PC-3 (cell line): ENCODE measurements at regions not wholly inside any gene's neighbourhood (a gene's known extent, or its start where the extent isn't known, plus 50 kb on each side); places are given as distances from the start of the nearest gene placed in this dataset.

Experiments used
- ATAC-seq: fragments of 200-7000 bp; cut with Tn5 transposase; 2 replicates; pipeline ENCODE4 v1.9.1; 2020; ENCODE audit warnings: mild to moderate bottlenecking, moderate library complexity
- BruUV-seq: library from RNA; stranded (reverse); fragments of 400-500 nt; replicated peaks from 2 replicates; lab custom pipeline; 2021; lab: Mats Ljungman, UMichigan
- CTCF ChIA-PET: fragments of 300-600 bp; sonication (Branson Sonifier 250); formaldehyde crosslinking; loops from one replicate; lab custom pipeline; 2022; ENCODE audit warnings: antibody characterized with exemption; lab: Charles Lee
- POLR2A ChIA-PET: fragments of 300-600 bp; sonication (Branson Sonifier 250); formaldehyde crosslinking; loops from one replicate; lab custom pipeline; 2022; ENCODE audit warnings: antibody characterized with exemption; ENCODE audit not compliant: unreplicated experiment; lab: Charles Lee
- DNase-seq: peaks from one replicate; pipeline ENCODE4 v3.0.0-alpha.2; 2015
- H2AFZ ChIP-seq: fragments of 300-600 bp; sonication (generic); 2 replicates; pipeline ENCODE4 v1.6.0; 2016; ENCODE audit warnings: antibody characterized with exemption, low read length
- H3F3A ChIP-seq: fragments of 300-600 bp; sonication (generic); one replicate; pipeline ENCODE4 v1.6.0; 2017; ENCODE audit warnings: antibody characterized with exemption, low read length, control low read depth, mild to moderate bottlenecking; ENCODE audit not compliant: unreplicated experiment
- H3K27ac ChIP-seq: fragments of 300-600 bp; sonication (generic); 2 replicates; pipeline ENCODE4 v1.5.1; 2016; ENCODE audit warnings: mild to moderate bottlenecking, low read length
- H3K27me3 ChIP-seq: fragments of 300-600 bp; sonication (generic); 2 replicates; pipeline ENCODE4 v1.6.1; 2016; ENCODE audit warnings: low read length, mixed read lengths
- H3K36me3 ChIP-seq: fragments of 300-600 bp; sonication (generic); 2 replicates; pipeline ENCODE4 v1.6.1; 2016; ENCODE audit warnings: low read depth, mixed run types, low read length, mixed read lengths
- H3K4me1 ChIP-seq: fragments of 300-600 bp; sonication (generic); 2 replicates; pipeline ENCODE4 v1.5.1; 2016; ENCODE audit warnings: low read length; ENCODE audit not compliant: insufficient read depth
- H3K4me2 ChIP-seq: fragments of 300-600 bp; sonication (generic); 2 replicates; pipeline ENCODE4 v1.6.0; 2016; ENCODE audit warnings: low read length
- H3K4me3 ChIP-seq: fragments of 300-600 bp; sonication (generic); 2 replicates; pipeline ENCODE4 v1.5.1; 2016; ENCODE audit warnings: mild to moderate bottlenecking, low read length, mixed read lengths
- H3K79me2 ChIP-seq: fragments of 300-600 bp; sonication (generic); 2 replicates; pipeline ENCODE4 v1.6.1; 2017; ENCODE audit warnings: low read length, mixed read lengths
- H3K9ac ChIP-seq: fragments of 300-600 bp; sonication (generic); 2 replicates; pipeline ENCODE4 v1.6.0; 2016; ENCODE audit warnings: mild to moderate bottlenecking, low read length
- H3K9me2 ChIP-seq: fragments of 300-600 bp; sonication (generic); replicated peaks from 2 replicates; pipeline ENCODE4 v1.6.1; 2016; ENCODE audit warnings: mixed run types, low read length, mixed read lengths
- H3K9me3 ChIP-seq: fragments of 300-600 bp; sonication (generic); 2 replicates; pipeline ENCODE4 v1.6.1; 2016; ENCODE audit warnings: low read length, mixed read lengths
- H4K20me1 ChIP-seq: fragments of 300-600 bp; sonication (generic); 2 replicates; pipeline ENCODE4 v1.6.1; 2016; ENCODE audit warnings: low read length, mixed read lengths
- EZH2 ChIP-seq: fragments of 300-600 bp; sonication (generic); IDR thresholded peaks from one replicate; pipeline ENCODE4 v1.6.1; 2017; ENCODE audit warnings: antibody characterized with exemption, mild to moderate bottlenecking, low read length; ENCODE audit not compliant: unreplicated experiment
- EZH2phosphoT487 ChIP-seq: fragments of 300-600 bp; sonication (generic); IDR thresholded peaks from 2 replicates; pipeline ENCODE4 v1.6.1; 2018; ENCODE audit warnings: mild to moderate bottlenecking, antibody characterized with exemption, low read length, borderline replicate concordance
- intact Hi-C: fragments of 100-400 bp; cut with micrococcal nuclease; formaldehyde crosslinking; loops from 2 replicates; pipeline ENCODE4 v1.9.0; 2023
- TF ChIP-seq, protein P1 (sequence below): fragments of 300-600 bp; sonication (generic); conservative IDR thresholded peaks from 2 replicates; pipeline ENCODE4 v1.5.1; 2017; ENCODE audit warnings: antibody characterized with exemption, low read depth, mild to moderate bottlenecking, low read length

DNA sequence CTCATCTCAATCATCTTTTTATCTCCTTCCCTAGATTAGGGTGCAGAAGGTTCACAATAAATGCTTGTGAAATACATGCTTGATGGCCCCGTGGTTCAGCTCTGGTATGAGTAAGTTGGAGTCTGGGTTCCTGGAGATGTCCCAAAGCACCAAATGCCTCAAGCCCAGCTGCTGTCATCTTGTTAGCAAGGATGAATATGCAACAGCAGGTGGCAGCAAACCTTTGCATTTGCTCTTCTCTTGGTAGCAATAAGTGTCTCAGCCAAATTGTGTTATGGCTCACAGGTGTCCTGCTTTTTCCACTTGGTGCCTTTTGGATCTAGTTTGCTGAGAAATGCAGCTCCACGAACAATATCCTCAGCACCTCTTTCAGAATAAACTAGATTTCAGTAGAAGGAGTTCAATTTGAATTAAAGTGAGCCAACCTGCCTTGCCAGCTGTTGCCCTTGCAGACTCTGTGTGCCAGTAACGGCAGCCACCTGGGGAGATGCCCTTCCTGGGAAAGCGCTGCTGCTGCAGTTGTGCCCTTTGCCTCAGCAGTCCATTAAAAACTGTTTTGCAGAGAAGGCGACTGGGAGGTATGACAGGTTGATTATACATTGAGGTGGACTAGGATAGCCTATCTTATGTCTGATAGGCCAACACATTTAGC, 417.3 kb downstream of the SNAPC1 start:
- Histone ChIP-seq H3F3A (no peaks in the 10 kb centered on the region), H3K4me1 (no peaks in the 10 kb centered on the region), H3K9ac (no peak overlapping the region), H3K79me2 (no peaks in the 10 kb centered on the region), H3K9me2 (no peaks in the 10 kb centered on the region), H3K27ac (no peak overlapping the region), H3K4me2 (no peak overlapping the region), H2AFZ (no peak overlapping the region), H3K27me3 (peaks cover 24% of the 10 kb centered on the region), H4K20me1 (no peaks in the 10 kb centered on the region), H3K9me3 (no peaks in the 10 kb centered on the region), H3K36me3 (no peaks in the 10 kb centered on the region), H3K4me3 (no peak overlapping the region)
- DNase-seq, result peak; percentile 84
- CTCF ChIA-PET, result interaction anchor here (0.6 to 1.5 kb wide), 7 partner anchors 11 to 1098 kb away, joined by 3 to 7 read pairs (median 5); no protein-coding TSS in a partner anchor
- ATAC-seq, result peak; percentile 97
- intact Hi-C loops, result loop anchor here (1.0 to 5.0 kb wide), 4 partner anchors 513 to 1097 kb away; no protein-coding TSS in a partner anchor
- TF ChIP-seq, protein P1, sequence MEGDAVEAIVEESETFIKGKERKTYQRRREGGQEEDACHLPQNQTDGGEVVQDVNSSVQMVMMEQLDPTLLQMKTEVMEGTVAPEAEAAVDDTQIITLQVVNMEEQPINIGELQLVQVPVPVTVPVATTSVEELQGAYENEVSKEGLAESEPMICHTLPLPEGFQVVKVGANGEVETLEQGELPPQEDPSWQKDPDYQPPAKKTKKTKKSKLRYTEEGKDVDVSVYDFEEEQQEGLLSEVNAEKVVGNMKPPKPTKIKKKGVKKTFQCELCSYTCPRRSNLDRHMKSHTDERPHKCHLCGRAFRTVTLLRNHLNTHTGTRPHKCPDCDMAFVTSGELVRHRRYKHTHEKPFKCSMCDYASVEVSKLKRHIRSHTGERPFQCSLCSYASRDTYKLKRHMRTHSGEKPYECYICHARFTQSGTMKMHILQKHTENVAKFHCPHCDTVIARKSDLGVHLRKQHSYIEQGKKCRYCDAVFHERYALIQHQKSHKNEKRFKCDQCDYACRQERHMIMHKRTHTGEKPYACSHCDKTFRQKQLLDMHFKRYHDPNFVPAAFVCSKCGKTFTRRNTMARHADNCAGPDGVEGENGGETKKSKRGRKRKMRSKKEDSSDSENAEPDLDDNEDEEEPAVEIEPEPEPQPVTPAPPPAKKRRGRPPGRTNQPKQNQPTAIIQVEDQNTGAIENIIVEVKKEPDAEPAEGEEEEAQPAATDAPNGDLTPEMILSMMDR, result peak; percentile 90
- no peak for TF ChIP-seq EZH2phosphoT487
- BruUV-seq, result no TSS peak
- POLR2A ChIA-PET, result interaction anchor here (0.6 kb wide), 1 partner anchor 1082 kb away, joined by 4 read pairs; no protein-coding TSS in a partner anchor

DNA sequence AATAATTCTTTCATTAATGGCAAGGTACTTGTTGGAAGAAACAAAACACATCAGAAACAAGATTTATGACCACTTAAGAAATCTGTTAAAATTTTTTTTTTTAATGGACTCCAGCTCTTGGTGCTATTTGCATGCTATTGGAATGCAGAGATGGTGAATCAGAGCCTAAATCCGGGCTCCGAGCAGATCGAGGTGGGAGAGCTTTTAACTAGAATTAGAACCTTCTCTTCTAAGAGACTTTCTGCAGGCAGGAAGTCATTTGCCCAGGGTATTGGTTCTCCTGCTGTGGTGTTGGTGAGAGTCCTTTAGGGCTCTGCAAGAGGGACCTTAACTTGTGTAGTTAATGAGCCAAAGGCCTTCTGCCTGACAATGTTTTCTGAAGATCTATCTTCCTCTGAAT, 419.4 kb downstream of the SNAPC1 start:
- intact Hi-C loops, result no loop called here

DNA sequence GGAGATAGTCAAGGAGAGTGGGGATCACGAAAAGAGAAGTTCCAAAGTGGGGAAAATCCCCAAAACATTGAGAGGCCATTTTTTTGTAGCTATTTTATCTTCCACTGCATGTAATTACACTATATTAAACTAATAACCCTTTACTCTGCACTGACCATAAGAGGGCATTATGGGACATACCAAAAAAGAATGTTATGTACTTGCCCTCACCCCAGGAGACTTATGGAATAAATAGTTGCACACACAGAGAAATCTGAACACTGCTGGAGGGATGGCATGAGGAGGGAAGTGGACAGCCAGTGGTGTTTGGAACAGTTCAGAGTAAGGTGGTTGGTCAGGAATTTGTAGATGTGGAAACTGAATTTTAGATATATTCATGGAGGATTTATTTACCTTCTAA, 422.9 kb downstream of the SNAPC1 start:
- peaks cover 62% of the 10 kb centered on the region for H3K27me3 ChIP-seq
- intact Hi-C loops, result no loop called here
- ChIA-PET POLR2A (no interaction called here), CTCF (no interaction called here)
- H3F3A ChIP-seq, result no peaks in the 10 kb centered on the region
- TF ChIP-seq EZH2phosphoT487 (no peak), EZH2 (no peak)
- TF ChIP-seq, protein P1, result no peak; the same call in 1 of the 2 replicates
- BruUV-seq, result no TSS peak
- no peak overlapping the region for H3K27ac ChIP-seq
- no peaks in the 10 kb centered on the region for H3K36me3 ChIP-seq
- no peaks in the 10 kb centered on the region for H3K9me2 ChIP-seq
- H3K4me2 ChIP-seq, result no peak overlapping the region
- H3K4me3 ChIP-seq, result no peak overlapping the region
- DNase-seq (no peak), ATAC-seq (peak; percentile 28; the same call in 1 of the 2 replicates)
- H3K9me3 ChIP-seq, result no peaks in the 10 kb centered on the region
- no peaks in the 10 kb centered on the region for H4K20me1 ChIP-seq
- H3K79me2 ChIP-seq, result no peaks in the 10 kb centered on the region
- H3K9ac ChIP-seq, result no peak overlapping the region
- H3K4me1 ChIP-seq, result no peaks in the 10 kb centered on the region
- H2AFZ ChIP-seq, result no peak overlapping the region

More for the DNA sequence above, 419.4 kb downstream of the SNAPC1 start:
- ATAC-seq (no peak), DNase-seq (no peak)
- Histone ChIP-seq H3K79me2 (no peaks in the 10 kb centered on the region), H2AFZ (no peak overlapping the region), H3K27me3 (peaks cover 32% of the 10 kb centered on the region), H3K4me3 (no peak overlapping the region), H3K27ac (no peak overlapping the region), H3K9ac (no peak overlapping the region), H3F3A (no peaks in the 10 kb centered on the region), H3K9me2 (no peaks in the 10 kb centered on the region), H3K9me3 (no peaks in the 10 kb centered on the region), H4K20me1 (no peaks in the 10 kb centered on the region), H3K4me1 (no peaks in the 10 kb centered on the region), H3K36me3 (no peaks in the 10 kb centered on the region), H3K4me2 (no peak overlapping the region)
- ChIA-PET CTCF (no interaction called here), POLR2A (no interaction called here)
- TF ChIP-seq EZH2, result no peak
- TF ChIP-seq, protein P1, result no peak
- TF ChIP-seq EZH2phosphoT487, result no peak
- BruUV-seq, result no TSS peak
